IgD-negative memory B cell (primary cell): ENCODE measurements at regions not wholly inside any gene's neighbourhood (a gene's known extent, or its start where the extent isn't known, plus 50 kb on each side); places are given as distances from the start of the nearest gene placed in this dataset.
"Not testable (repeated sequence)": the region's sequence is repeated elsewhere in the genome, so short reads cannot be mapped to it uniquely, and the experiment has no call there.

ENCODE experiments used
- H3K27ac Mint-ChIP-seq, 3 donors: one replicate each; pipeline ENCODE4 v1.8.0; 2020 to 2022; ENCODE audit warnings: mild to moderate bottlenecking in 3 of 3, mixed read lengths in 3 of 3, moderate library complexity in 1 of 3
- H3K27me3 Mint-ChIP-seq: one replicate; pipeline ENCODE4 v1.8.0; 2021; ENCODE audit warnings: mixed read lengths
- H3K36me3 Mint-ChIP-seq: one replicate; pipeline ENCODE4 v1.8.0; 2020; ENCODE audit warnings: mild to moderate bottlenecking, mixed read lengths
- H3K4me1 Mint-ChIP-seq, 3 donors: one replicate each; pipeline ENCODE4 v1.8.0; 2020 to 2022; ENCODE audit warnings: mixed read lengths in 3 of 3, mild to moderate bottlenecking in 1 of 3
- H3K4me3 Mint-ChIP-seq, 4 donors: one replicate each; pipeline ENCODE4 v1.8.0; 2020 to 2022; ENCODE audit warnings: mild to moderate bottlenecking in 4 of 4, mixed read lengths in 4 of 4, moderate library complexity in 3 of 4
- H3K9me3 Mint-ChIP-seq, 3 donors: one replicate each; pipeline ENCODE4 v1.8.0; 2020 to 2021; ENCODE audit warnings: mixed read lengths in 3 of 3, mild to moderate bottlenecking in 1 of 3

GRCh38 chr13:43946281-43946680 lies 66.6 kb downstream of the LACC1 start:
- Mint-ChIP-seq H3K27me3 (peaks cover 6% of the 10 kb centered on the region), H3K9me3 (peaks cover 0 to 10% (median 1%) of the 10 kb centered on the region in 3 donors), H3K4me3 (no peak overlapping the region), H3K27ac (no peak overlapping the region), H3K4me1 (no peaks in the 10 kb centered on the region), H3K36me3 (no peaks in the 10 kb centered on the region)

GRCh38 chr13:43947897-43948458 lies 68.3 kb downstream of the LACC1 start:
- peaks cover 1% of the 10 kb centered on the region for H3K27me3 Mint-ChIP-seq
- H3K4me3 Mint-ChIP-seq = no peak overlapping the region
- H3K9me3 Mint-ChIP-seq = peaks cover 0 to 10% (median 1%) of the 10 kb centered on the region in 3 donors
- no peaks in the 10 kb centered on the region for H3K36me3 Mint-ChIP-seq
- H3K27ac Mint-ChIP-seq = no peak overlapping the region
- H3K4me1 Mint-ChIP-seq = no peaks in the 10 kb centered on the region

- no peak overlapping the region for H3K4me3 Mint-ChIP-seq
- H3K9me3 Mint-ChIP-seq = peaks cover 0 to 4% (median 0%) of the 10 kb centered on the region in 3 donors
- no peaks in the 10 kb centered on the region for H3K4me1 Mint-ChIP-seq
- no peak overlapping the region for H3K27ac Mint-ChIP-seq
- no peaks in the 10 kb centered on the region for H3K36me3 Mint-ChIP-seq
- H3K27me3 Mint-ChIP-seq = peaks cover 12% of the 10 kb centered on the region
These were observed 73.7 kb downstream of the LACC1 start for GRCh38 chr13:43953370-43953769.

GRCh38 chr13:43956975-43957374 lies 77.3 kb downstream of the LACC1 start:
- not testable (repeated sequence) for H3K4me1 Mint-ChIP-seq, H3K36me3 Mint-ChIP-seq, H3K4me3 Mint-ChIP-seq, H3K9me3 Mint-ChIP-seq, H3K27ac Mint-ChIP-seq
- H3K27me3 Mint-ChIP-seq = peaks cover 22% of the 10 kb centered on the region

- Mint-ChIP-seq H3K36me3 (no peaks in the 10 kb centered on the region), H3K4me1 (no peaks in the 10 kb centered on the region), H3K9me3 (no peaks in the 10 kb centered on the region), H3K27ac (no peak overlapping the region), H3K27me3 (peaks cover 14% of the 10 kb centered on the region), H3K4me3 (no peak overlapping the region)
These were observed 79.6 kb downstream of the LACC1 start for GRCh38 chr13:43959291-43959690.

- H3K4me1 Mint-ChIP-seq = no peaks in the 10 kb centered on the region
- H3K27me3 Mint-ChIP-seq = peaks cover 12% of the 10 kb centered on the region
- no peaks in the 10 kb centered on the region for H3K36me3 Mint-ChIP-seq
- H3K27ac Mint-ChIP-seq = no peak overlapping the region
- H3K9me3 Mint-ChIP-seq = no peaks in the 10 kb centered on the region
- H3K4me3 Mint-ChIP-seq = no peak overlapping the region
These were observed 82.2 kb downstream of the LACC1 start for GRCh38 chr13:43961909-43962308.

GRCh38 chr13:43963726-43964125 lies 84.0 kb downstream of the LACC1 start:
- H3K4me3 Mint-ChIP-seq = no peak overlapping the region
- H3K27ac Mint-ChIP-seq = no peak overlapping the region
- no peaks in the 10 kb centered on the region for H3K36me3 Mint-ChIP-seq
- peaks cover 7% of the 10 kb centered on the region for H3K27me3 Mint-ChIP-seq
- H3K9me3 Mint-ChIP-seq = no peaks in the 10 kb centered on the region
- H3K4me1 Mint-ChIP-seq = no peaks in the 10 kb centered on the region

GRCh38 chr13:43964698-43965458 lies 85.2 kb downstream of the LACC1 start:
- Mint-ChIP-seq H3K9me3 (no peaks in the 10 kb centered on the region), H3K4me3 (no peak overlapping the region), H3K27me3 (peaks cover 5% of the 10 kb centered on the region), H3K27ac (peak overlapping the region in 1 of 3 donors; percentile 53), H3K4me1 (no peaks in the 10 kb centered on the region), H3K36me3 (no peaks in the 10 kb centered on the region)

GRCh38 chr13:43965459-43965845 lies 85.7 kb downstream of the LACC1 start:
- Mint-ChIP-seq H3K4me1 (no peaks in the 10 kb centered on the region), H3K4me3 (no peak overlapping the region), H3K27me3 (peaks cover 4% of the 10 kb centered on the region), H3K27ac (peak overlapping the region in 1 of 3 donors; percentile 46), H3K9me3 (no peaks in the 10 kb centered on the region), H3K36me3 (no peaks in the 10 kb centered on the region)

GRCh38 chr13:43968251-43968942 lies 88.7 kb downstream of the LACC1 start:
- H3K9me3 Mint-ChIP-seq, H3K36me3 Mint-ChIP-seq, H3K4me3 Mint-ChIP-seq, H3K27me3 Mint-ChIP-seq, H3K27ac Mint-ChIP-seq, H3K4me1 Mint-ChIP-seq: not testable (repeated sequence)

- H3K27me3 Mint-ChIP-seq, H3K9me3 Mint-ChIP-seq, H3K4me1 Mint-ChIP-seq, H3K36me3 Mint-ChIP-seq, H3K4me3 Mint-ChIP-seq, H3K27ac Mint-ChIP-seq: not testable (repeated sequence)
These were observed 89.4 kb downstream of the LACC1 start for GRCh38 chr13:43968943-43969690.

GRCh38 chr13:43969919-43970318 lies 90.2 kb downstream of the LACC1 start:
- H3K4me3 Mint-ChIP-seq, H3K9me3 Mint-ChIP-seq, H3K27me3 Mint-ChIP-seq, H3K27ac Mint-ChIP-seq, H3K36me3 Mint-ChIP-seq, H3K4me1 Mint-ChIP-seq: not testable (repeated sequence)

GRCh38 chr13:43970520-43971242 lies 91.0 kb downstream of the LACC1 start:
- H3K9me3 Mint-ChIP-seq, H3K36me3 Mint-ChIP-seq, H3K27ac Mint-ChIP-seq, H3K4me1 Mint-ChIP-seq, H3K27me3 Mint-ChIP-seq, H3K4me3 Mint-ChIP-seq: not testable (repeated sequence)

- H3K9me3 Mint-ChIP-seq, H3K27me3 Mint-ChIP-seq, H3K4me3 Mint-ChIP-seq, H3K4me1 Mint-ChIP-seq, H3K27ac Mint-ChIP-seq, H3K36me3 Mint-ChIP-seq: not testable (repeated sequence)
These were observed 91.6 kb downstream of the LACC1 start for GRCh38 chr13:43971324-43971723.

GRCh38 chr13:43977911-43978310 lies 98.2 kb downstream of the LACC1 start:
- Mint-ChIP-seq H3K9me3 (peaks cover 3 to 6% (median 4%) of the 10 kb centered on the region in 3 donors), H3K4me1 (no peaks in the 10 kb centered on the region), H3K27ac (no peak overlapping the region), H3K4me3 (no peak overlapping the region), H3K27me3 (peaks cover 7% of the 10 kb centered on the region), H3K36me3 (no peaks in the 10 kb centered on the region)
